ENCODE measurements at regions not wholly inside any gene's neighbourhood (a gene's known extent, or its start where the extent isn't known, plus 50 kb on each side); places are given as distances from the start of the nearest gene placed in this dataset.

GRCh38 chr6:19336579-19336978 is 500.6 kb upstream of the ID4 start:
- H3K36me3 ChIP-seq (ENCODE audit: low read length), result no peaks in the 10 kb centered on the region
- no peak overlapping the region for H3K27ac ChIP-seq (ENCODE audit: low read depth, low read length)
- H3K9me2 ChIP-seq (replicated peaks; ENCODE audit: insufficient read depth, low read length), result no peaks in the 10 kb centered on the region
- H3K27me3 ChIP-seq (ENCODE audit: low read length), result no peaks in the 10 kb centered on the region
- TF ChIP-seq CTCF (IDR thresholded peaks at IDR 0.05; ENCODE audit: insufficient read depth, low read length, poor library complexity, severe bottlenecking) (no peak), EZH2phosphoT487 (conservative IDR thresholded peaks at IDR 0.05; ENCODE audit: low read length) (no peak)
- H3K79me2 ChIP-seq (ENCODE audit: insufficient read depth, low read length), result no peaks in the 10 kb centered on the region
- no peaks in the 10 kb centered on the region for H3K9me3 ChIP-seq (ENCODE audit: insufficient read depth, low read length)
- H3K9ac ChIP-seq (ENCODE audit: low read length), result no peak overlapping the region
- no peak overlapping the region for H3K4me2 ChIP-seq (ENCODE audit: low read depth, low read length, poor library complexity, severe bottlenecking)
- no peak overlapping the region for H3K4me3 ChIP-seq (ENCODE audit: insufficient read depth, low read length, poor library complexity, severe bottlenecking)
- no peaks in the 10 kb centered on the region for H4K20me1 ChIP-seq (ENCODE audit: low read depth, low read length)
- H3F3A ChIP-seq (ENCODE audit: insufficient read depth), result no peaks in the 10 kb centered on the region
- H2AFZ ChIP-seq (ENCODE audit: low read depth, low read length, severe bottlenecking), result peak overlapping the region; percentile 4

GRCh38 chr6:19337101-19337500 is 500.1 kb upstream of the ID4 start:
- Histone ChIP-seq H2AFZ (ENCODE audit: low read depth, low read length, severe bottlenecking) (peak overlapping the region; percentile 4), H3K27ac (ENCODE audit: low read depth, low read length) (no peak overlapping the region), H3K9me3 (ENCODE audit: insufficient read depth, low read length) (no peaks in the 10 kb centered on the region), H3K4me3 (ENCODE audit: insufficient read depth, low read length, poor library complexity, severe bottlenecking) (no peak overlapping the region), H4K20me1 (ENCODE audit: low read depth, low read length) (no peaks in the 10 kb centered on the region), H3K9ac (ENCODE audit: low read length) (no peak overlapping the region), H3F3A (ENCODE audit: insufficient read depth) (no peaks in the 10 kb centered on the region), H3K27me3 (ENCODE audit: low read length) (no peaks in the 10 kb centered on the region), H3K36me3 (ENCODE audit: low read length) (no peaks in the 10 kb centered on the region), H3K79me2 (ENCODE audit: insufficient read depth, low read length) (no peaks in the 10 kb centered on the region), H3K4me2 (ENCODE audit: low read depth, low read length, poor library complexity, severe bottlenecking) (no peak overlapping the region), H3K9me2 (replicated peaks; ENCODE audit: insufficient read depth, low read length) (no peaks in the 10 kb centered on the region)
- TF ChIP-seq EZH2phosphoT487 (conservative IDR thresholded peaks at IDR 0.05; ENCODE audit: low read length) (no peak), CTCF (IDR thresholded peaks at IDR 0.05; ENCODE audit: insufficient read depth, low read length, poor library complexity, severe bottlenecking) (no peak)

- H3K27me3 ChIP-seq (ENCODE audit: low read length), result no peaks in the 10 kb centered on the region
- no peaks in the 10 kb centered on the region for H3F3A ChIP-seq (ENCODE audit: insufficient read depth)
- H3K9me3 ChIP-seq (ENCODE audit: insufficient read depth, low read length), result no peaks in the 10 kb centered on the region
- no peaks in the 10 kb centered on the region for H4K20me1 ChIP-seq (ENCODE audit: low read depth, low read length)
- H3K9ac ChIP-seq (ENCODE audit: low read length), result no peak overlapping the region
- H3K9me2 ChIP-seq (replicated peaks; ENCODE audit: insufficient read depth, low read length), result no peaks in the 10 kb centered on the region
- no peak overlapping the region for H3K27ac ChIP-seq (ENCODE audit: low read depth, low read length)
- H3K4me2 ChIP-seq (ENCODE audit: low read depth, low read length, poor library complexity, severe bottlenecking), result no peak overlapping the region
- H3K4me3 ChIP-seq (ENCODE audit: insufficient read depth, low read length, poor library complexity, severe bottlenecking), result no peak overlapping the region
- no peaks in the 10 kb centered on the region for H3K36me3 ChIP-seq (ENCODE audit: low read length)
- TF ChIP-seq EZH2phosphoT487 (conservative IDR thresholded peaks at IDR 0.05; ENCODE audit: low read length) (no peak), CTCF (IDR thresholded peaks at IDR 0.05; ENCODE audit: insufficient read depth, low read length, poor library complexity, severe bottlenecking) (no peak)
- no peaks in the 10 kb centered on the region for H3K79me2 ChIP-seq (ENCODE audit: insufficient read depth, low read length)
- H2AFZ ChIP-seq (ENCODE audit: low read depth, low read length, severe bottlenecking), result no peak overlapping the region
These were observed 494.6 kb upstream of the ID4 start for GRCh38 chr6:19342616-19343015.
